GM21825 (cell line): ENCODE measurements at regions not wholly inside any gene's neighbourhood (a gene's known extent, or its start where the extent isn't known, plus 50 kb on each side); places are given as distances from the start of the nearest gene placed in this dataset.

Experiments
- ATAC-seq: cut with Tn5 transposase; IDR thresholded peaks from one replicate; pipeline ENCODE4 v1.9.1; 2021; ENCODE audit warnings: mild to moderate bottlenecking, moderate library complexity; ENCODE audit not compliant: unreplicated experiment

DNA sequence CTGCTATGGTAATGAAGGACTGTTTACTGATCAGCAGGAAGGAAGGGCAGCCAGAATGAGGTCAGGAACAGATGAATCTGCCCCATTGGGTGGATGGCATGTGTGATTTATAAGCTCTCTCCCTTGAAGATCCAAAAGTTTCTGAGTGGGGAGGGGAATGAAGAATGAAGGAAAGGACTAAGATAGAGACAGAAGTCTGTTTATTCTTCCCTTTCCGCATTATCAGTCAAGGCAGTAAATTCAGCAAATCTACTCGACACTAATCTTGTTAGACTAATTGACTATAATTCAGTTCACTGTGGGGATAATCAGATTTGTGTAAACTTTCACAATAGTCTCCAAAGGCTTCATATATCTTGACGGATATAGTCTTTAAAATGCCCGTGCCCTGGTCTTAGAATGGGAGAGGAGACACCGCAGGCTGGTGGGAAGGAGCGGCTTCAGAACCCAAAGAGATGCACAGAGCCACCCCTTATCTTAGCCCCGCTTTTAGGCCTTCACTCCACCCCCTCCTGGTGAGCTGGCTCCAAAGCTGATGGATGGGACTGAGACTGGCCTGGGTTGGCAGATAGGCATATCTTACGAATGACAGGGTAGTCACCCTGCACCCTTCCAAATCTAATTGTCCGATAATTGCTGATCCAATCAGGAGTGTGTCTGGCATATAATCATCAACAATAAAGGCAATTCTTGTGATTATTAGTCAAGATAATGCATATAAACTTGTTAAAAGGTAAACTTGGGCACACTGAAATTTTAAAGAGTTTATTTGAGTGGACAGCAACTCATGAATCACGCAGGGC is 76.0 kb upstream of the PPM1J start:
- no peak for ATAC-seq

DNA sequence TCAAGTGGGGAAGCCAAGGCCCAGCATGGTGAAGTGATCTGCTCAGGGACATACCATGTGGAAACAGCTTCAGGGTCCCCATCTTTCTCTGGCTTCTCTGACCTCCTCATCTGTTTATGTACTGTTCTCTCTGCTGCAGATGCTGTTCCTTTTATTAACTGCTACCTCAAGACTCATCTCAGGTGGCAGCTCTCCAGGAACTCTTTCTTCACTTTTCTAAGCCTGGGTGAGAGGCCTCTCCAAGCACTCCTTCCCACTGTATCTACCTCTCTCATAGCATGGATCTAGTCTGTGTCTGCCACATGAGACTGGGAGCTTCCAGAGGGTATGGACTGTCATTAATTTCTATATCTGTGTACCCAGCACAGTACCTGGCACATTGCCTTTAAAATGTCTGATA is 73.4 kb upstream of the PPM1J start:
- ATAC-seq = no peak

DNA sequence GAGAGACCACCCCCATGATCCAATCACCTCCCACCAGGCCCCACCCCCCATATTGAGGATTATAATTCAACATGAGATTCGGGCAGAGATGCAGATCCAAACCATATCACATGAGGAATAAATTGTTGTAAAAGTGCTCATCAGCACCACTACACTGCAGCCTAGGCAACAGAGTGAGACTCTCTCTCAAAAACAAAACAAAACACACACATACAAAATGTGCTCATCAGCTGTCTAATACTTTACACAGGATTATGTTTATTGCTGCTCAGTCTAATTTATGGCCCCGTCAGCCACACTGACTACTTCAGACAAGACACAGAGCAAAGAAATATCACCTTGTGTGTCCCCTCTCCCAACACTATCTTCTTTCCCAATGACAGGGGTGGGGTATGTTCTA is 72.9 kb upstream of the PPM1J start:
- no peak for ATAC-seq

DNA sequence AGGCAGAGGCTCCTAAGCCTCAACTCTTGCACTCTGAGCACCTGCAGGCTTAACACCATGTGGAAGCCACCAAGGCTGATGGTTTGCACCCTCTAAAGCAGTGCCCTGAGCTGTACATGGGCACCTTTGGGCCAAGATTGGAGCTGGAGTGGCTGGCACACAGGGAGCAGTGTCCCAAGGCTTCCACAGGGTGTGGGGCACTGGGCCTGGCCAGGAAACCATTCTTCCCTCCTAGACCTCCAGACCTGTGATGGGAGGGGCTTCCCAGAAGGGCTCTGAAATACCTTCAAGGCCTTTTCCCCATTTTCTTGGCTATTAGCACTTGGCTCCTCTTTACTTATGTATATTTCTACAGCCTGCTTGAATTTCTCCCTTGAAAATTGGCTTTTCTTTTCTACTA is 67.9 kb upstream of the PPM1J start:
- no peak for ATAC-seq

DNA sequence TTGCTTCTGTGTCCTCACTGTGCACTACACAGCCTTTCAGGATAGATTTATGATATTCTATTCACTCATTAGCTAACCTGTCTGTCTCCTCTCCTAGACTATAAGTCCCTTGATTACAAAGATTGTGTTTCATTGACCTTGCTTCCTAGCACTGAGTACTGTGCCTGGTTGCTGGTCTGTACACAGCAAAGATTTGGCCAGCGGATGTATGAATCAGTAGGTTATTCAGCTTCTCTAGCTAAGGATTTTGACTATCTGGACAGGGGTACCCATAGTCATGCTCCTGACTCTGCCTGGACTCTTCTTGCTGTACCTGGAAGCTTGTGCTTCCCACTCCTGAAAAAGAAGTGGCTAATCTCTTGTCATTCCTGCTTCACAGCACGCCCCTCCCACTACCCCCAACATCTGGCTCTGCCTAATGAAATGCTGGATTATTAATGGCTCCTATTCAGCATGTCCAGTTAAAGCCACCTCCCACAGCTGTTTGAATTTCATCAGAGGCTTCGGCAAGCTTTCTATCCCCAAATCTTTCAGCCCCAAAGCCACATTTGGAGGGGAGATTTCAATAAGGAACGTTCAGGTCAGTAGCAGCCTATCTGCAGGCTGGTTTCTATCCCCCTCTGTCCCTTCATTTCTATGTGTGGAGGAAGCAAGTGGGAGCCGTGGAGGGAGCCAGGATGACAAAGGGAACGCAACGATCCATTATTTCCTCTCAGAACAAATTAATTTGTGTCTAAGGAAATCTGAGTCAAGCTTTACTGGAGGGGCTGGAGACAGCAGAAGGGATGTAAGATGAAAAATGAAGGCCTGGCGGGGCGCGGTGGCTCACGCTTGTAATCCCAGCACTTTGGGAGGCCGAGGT is 64.8 kb upstream of the PPM1J start:
- no peak for ATAC-seq

DNA sequence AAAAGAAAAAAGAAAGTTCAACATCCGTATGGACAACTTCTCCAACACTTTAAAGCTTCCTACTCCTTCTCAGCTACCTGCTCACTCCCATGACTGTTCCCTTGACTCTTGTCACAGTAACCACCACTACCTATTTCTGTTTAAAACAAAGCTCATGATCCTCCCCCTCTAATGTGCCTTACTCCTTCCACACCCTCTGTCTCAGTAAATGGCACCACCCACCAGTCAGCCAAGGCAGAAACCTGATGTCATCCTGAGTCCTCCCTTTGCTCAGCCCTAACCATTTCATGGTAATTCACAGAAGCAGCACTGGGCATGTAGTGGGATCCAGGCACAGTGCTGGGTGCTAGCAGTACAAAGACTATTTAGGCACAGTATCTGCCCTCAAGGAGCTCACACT is 63.0 kb upstream of the PPM1J start:
- no peak for ATAC-seq

DNA sequence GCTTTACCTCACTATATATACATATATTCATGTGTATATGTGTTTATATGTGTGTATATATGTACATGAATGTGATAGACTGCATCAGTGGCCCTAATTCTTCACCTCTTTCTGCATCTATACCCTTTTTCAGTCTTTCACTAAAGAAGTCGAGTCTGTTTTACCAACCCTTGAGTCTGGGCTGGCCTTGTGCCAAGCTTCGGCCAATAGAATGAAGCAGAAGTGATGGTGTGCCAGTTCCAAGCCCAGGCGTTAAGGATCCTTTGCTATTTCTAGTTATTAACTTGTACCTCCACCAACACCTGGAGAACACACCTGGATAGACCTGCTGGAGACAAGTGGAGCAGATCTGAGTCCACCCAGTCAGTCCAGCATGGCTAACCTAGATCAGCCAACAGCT is 61.6 kb upstream of the PPM1J start:
- ATAC-seq = no peak

DNA sequence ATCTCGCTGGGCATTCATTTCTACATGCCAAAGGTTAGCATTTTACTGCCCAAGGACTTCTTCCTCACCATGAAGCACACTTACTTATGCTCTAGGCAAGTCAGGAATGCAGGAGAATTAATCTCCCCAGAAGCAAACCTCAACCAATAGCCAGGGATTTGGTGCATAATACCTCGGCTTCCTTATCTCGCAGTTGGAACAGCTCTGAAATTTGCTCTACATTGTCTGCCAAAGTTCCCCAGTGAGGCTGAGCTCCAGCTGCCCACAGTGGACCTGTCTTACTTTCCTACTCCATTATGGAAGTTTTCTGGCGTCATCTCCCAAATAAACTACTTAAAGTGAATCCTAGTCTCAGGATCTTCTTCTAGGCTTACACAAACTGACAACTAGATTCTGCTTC is 57.6 kb upstream of the PPM1J start:
- no peak for ATAC-seq

DNA sequence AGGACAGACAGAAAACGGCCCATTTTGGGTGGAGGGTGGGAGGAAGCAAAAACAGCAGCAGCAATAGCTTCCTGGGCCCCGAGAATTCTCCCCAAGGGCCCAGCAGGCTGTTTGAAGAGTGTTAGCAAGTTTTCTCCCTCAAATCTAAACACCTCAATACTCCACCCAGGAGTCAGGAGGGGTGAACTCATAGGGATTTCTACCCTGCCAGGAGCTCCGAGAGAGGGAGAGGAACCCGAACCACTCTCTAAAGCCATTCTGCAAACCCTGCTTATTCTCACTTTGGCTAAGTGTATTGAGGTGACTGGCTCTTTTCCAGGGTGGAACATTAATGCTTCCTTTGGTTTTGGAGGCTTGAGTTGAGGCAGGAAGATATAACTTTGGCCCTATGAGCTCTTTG is 55.6 kb upstream of the PPM1J start:
- ATAC-seq = no peak

DNA sequence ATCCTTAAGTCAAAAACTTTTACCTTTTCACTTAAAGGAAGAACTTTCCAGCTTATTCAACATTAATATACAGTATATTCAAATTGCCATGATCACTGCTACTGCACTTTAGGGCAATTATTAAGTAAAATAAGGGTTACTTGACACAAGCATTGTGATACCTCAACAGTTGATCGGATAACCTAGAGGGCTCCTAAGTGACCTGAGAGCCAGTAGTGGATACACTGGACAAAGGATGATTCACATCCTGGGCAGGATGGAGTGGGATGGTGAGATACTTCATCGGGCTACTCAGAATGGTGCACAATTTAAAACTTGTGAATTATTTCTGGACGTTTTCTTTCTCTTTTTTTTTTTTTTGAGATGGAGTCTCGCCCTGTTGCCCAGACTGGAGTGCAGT is 54.5 kb upstream of the PPM1J start:
- ATAC-seq = no peak

DNA sequence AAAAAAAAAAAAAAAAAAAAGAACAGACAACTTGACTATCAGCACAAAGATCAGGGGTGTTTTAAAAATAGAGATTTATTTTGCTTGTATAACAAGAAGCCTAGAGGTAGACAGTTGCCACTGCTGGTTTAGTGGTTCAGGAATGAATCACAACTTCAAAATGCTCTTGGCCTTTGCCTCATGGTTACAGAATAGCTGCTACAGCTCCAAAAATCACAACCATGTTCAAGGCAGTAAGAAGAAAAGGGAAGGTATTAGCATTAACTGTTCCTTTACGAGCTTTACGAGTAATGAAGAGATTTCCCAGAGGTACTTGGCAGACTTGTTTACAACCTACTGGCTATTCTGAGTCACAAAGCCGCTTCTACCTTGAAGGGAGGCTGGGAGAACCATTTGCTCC is 52.5 kb upstream of the PPM1J start:
- ATAC-seq = no peak
